H1 (cell line): ENCODE measurements at regions not wholly inside any gene's neighbourhood (a gene's known extent, or its start where the extent isn't known, plus 50 kb on each side); places are given as distances from the start of the nearest gene placed in this dataset.

ENCODE experiments used
- CTCF ChIA-PET: fragments of 300-600 bp; sonication (Branson Sonifier 250); formaldehyde crosslinking; loops from one replicate; lab custom pipeline; 2021; ENCODE audit not compliant: partially characterized antibody; lab: Charles Lee
- POLR2A ChIA-PET: fragments of 300-600 bp; sonication (Branson Sonifier 250); formaldehyde crosslinking; loops from one replicate; lab custom pipeline; 2021; ENCODE audit warnings: inconsistent platforms; ENCODE audit not compliant: partially characterized antibody; lab: Charles Lee
- DNase-seq, 2 experiments: peaks; one replicate each; pipeline versions ENCODE4 v3.0.0 to v3.0.0-alpha.2; 2010 to 2022; ENCODE audit warnings: low spot score in 2 of 2, low read depth in 1 of 2, mixed read lengths in 1 of 2
- FAIRE-seq: peaks from 2 replicates; lab custom pipeline; 2011; peaks lifted over from hg19 to GRCh38; lab: Jason Lieb, UNC
- H2AFZ ChIP-seq: 2 replicates; pipeline ENCODE4 v1.8.1; 2012; ENCODE audit warnings: low read length, inconsistent platforms
- H2AK5ac ChIP-seq: 2 replicates; pipeline ENCODE4 v1.6.1; 2013; ENCODE audit warnings: low read depth, low read length
- H2BK120ac ChIP-seq: replicated peaks from 2 replicates; pipeline ENCODE3; 2013; ENCODE audit warnings: low read depth, low read length, inconsistent platforms
- H2BK12ac ChIP-seq: 2 replicates; pipeline ENCODE4 v1.6.1; 2013; ENCODE audit warnings: low read depth, low read length
- H2BK15ac ChIP-seq: 2 replicates; pipeline ENCODE4 v1.6.1; 2013; ENCODE audit warnings: low read length
- H2BK20ac ChIP-seq: 2 replicates; pipeline ENCODE4 v1.6.1; 2013; ENCODE audit warnings: low read length
- H2BK5ac ChIP-seq: 2 replicates; pipeline ENCODE4 v1.6.1; 2013; ENCODE audit warnings: low read depth, low read length
- H3K14ac ChIP-seq: 2 replicates; pipeline ENCODE4 v1.6.1; 2013; ENCODE audit warnings: inconsistent platforms; ENCODE audit not compliant: insufficient read length
- H3K18ac ChIP-seq: 2 replicates; pipeline ENCODE4 v1.6.1; 2013; ENCODE audit warnings: low read length; ENCODE audit errors: extremely low read depth
- H3K23ac ChIP-seq: 2 replicates; pipeline ENCODE4 v1.6.1; 2013; ENCODE audit warnings: inconsistent platforms; ENCODE audit not compliant: insufficient read length
- H3K23me2 ChIP-seq: 2 replicates; pipeline ENCODE4 v1.6.1; 2013; ENCODE audit warnings: low read depth, low read length
- H3K27ac ChIP-seq: 2 replicates; pipeline ENCODE4 v1.6.1; 2011; ENCODE audit warnings: low read depth, low read length, inconsistent platforms
- H3K27me3 ChIP-seq, 4 experiments: replicated peaks in 1 of 4; 1 replicate in 1 of 4; 2 replicates in 3 of 4; pipeline versions ENCODE4 v1.6.1 to v1.8.1; 2011 to 2013; ENCODE audit warnings: low read length in 3 of 4, mild to moderate bottlenecking in 3 of 4, inconsistent platforms in 2 of 4, mixed read lengths in 2 of 4, moderate library complexity in 1 of 4; ENCODE audit not compliant: control insufficient read depth in 3 of 4, insufficient read depth in 3 of 4; ENCODE audit errors: extremely low read depth in 1 of 4
- H3K36me3 ChIP-seq, 4 experiments: 2 replicates each; pipeline versions ENCODE4 v1.6.1 to v1.8.1; 2011 to 2013; ENCODE audit warnings: mild to moderate bottlenecking in 4 of 4, low read length in 3 of 4, moderate library complexity in 2 of 4, control low read depth in 1 of 4, inconsistent platforms in 1 of 4; ENCODE audit not compliant: insufficient read depth in 4 of 4, control insufficient read depth in 2 of 4
- H3K4ac ChIP-seq: replicated peaks from 2 replicates; pipeline ENCODE3; 2013; ENCODE audit warnings: low read length, low read depth, mixed read lengths, inconsistent platforms; ENCODE audit not compliant: insufficient read length
- H3K4me1 ChIP-seq, 4 experiments: replicated peaks in 1 of 4; 1 replicate in 1 of 4; 2 replicates in 3 of 4; pipeline versions ENCODE4 v1.6.1 to v1.8.1; 2011 to 2013; ENCODE audit warnings: low read length in 3 of 4, inconsistent platforms in 2 of 4, mixed read lengths in 1 of 4; ENCODE audit not compliant: insufficient read depth in 4 of 4, control insufficient read depth in 3 of 4
- H3K4me2 ChIP-seq, 2 experiments: 2 replicates each; pipeline versions ENCODE4 v1.6.1 to v1.8.1; 2011 to 2013; ENCODE audit warnings: low read depth in 2 of 2, low read length in 2 of 2, control low read depth in 1 of 2, inconsistent platforms in 1 of 2, mild to moderate bottlenecking in 1 of 2; ENCODE audit not compliant: insufficient read depth in 1 of 2
- H3K4me3 ChIP-seq, 4 experiments: fragments of 200-600, 300-600 bp in 1 of 4; sonication (generic), shearing (Covaris generic), sonication (Bioruptor Twin) in 1 of 4; 2 replicates each; pipeline versions ENCODE4 v1.5.1 to v1.8.1; 2011 to 2016; ENCODE audit warnings: low read length in 4 of 4, low read depth in 3 of 4, control low read depth in 2 of 4, inconsistent platforms in 2 of 4, mild to moderate bottlenecking in 2 of 4, mixed read lengths in 1 of 4, moderate library complexity in 1 of 4; ENCODE audit not compliant: insufficient read depth in 2 of 4; ENCODE audit errors: extremely low read depth in 1 of 4
- H3K56ac ChIP-seq: replicated peaks from 2 replicates; pipeline ENCODE3; 2013; ENCODE audit warnings: low read depth, mild to moderate bottlenecking, mixed read lengths, low read length, inconsistent platforms; ENCODE audit not compliant: insufficient read length
- H3K79me1 ChIP-seq: 2 replicates; pipeline ENCODE4 v1.6.1; 2013; ENCODE audit warnings: low read depth, low read length, control low read depth
- H3K79me2 ChIP-seq, 2 experiments: 2 replicates each; pipeline versions ENCODE4 v1.6.1 to v1.8.1; 2012 to 2013; ENCODE audit warnings: low read length in 2 of 2, mild to moderate bottlenecking in 2 of 2, inconsistent platforms in 1 of 2; ENCODE audit not compliant: insufficient read depth in 2 of 2, control insufficient read depth in 1 of 2
- H3K9ac ChIP-seq, 4 experiments: replicated peaks in 1 of 4; 1 replicate in 1 of 4; 2 replicates in 3 of 4; pipeline versions ENCODE4 v1.6.1 to v1.8.1; 2011 to 2013; ENCODE audit warnings: low read depth in 3 of 4, low read length in 3 of 4, control low read depth in 2 of 4, mild to moderate bottlenecking in 2 of 4, moderate library complexity in 2 of 4, inconsistent platforms in 1 of 4; ENCODE audit errors: extremely low read depth in 1 of 4
- H3K9me3 ChIP-seq, 2 experiments: 2 replicates each; pipeline versions ENCODE4 v1.6.1 to v1.8.1; 2012 to 2013; ENCODE audit warnings: mild to moderate bottlenecking in 2 of 2, moderate library complexity in 2 of 2, control low read depth in 1 of 2, inconsistent platforms in 1 of 2, low read depth in 1 of 2, low read length in 1 of 2, mixed read lengths in 1 of 2; ENCODE audit not compliant: insufficient read depth in 2 of 2
- H4K20me1 ChIP-seq, 2 experiments: replicated peaks in 1 of 2; 2 replicates each; pipeline versions ENCODE3 to v1.8.1; 2011 to 2013; ENCODE audit warnings: inconsistent platforms in 2 of 2, low read length in 2 of 2, mild to moderate bottlenecking in 1 of 2; ENCODE audit not compliant: insufficient read depth in 2 of 2, control insufficient read depth in 1 of 2
- H4K5ac ChIP-seq: 2 replicates; pipeline ENCODE4 v1.6.1; 2013; ENCODE audit warnings: low read length, low read depth, mixed read lengths, inconsistent platforms; ENCODE audit not compliant: insufficient read length
- H4K8ac ChIP-seq: 2 replicates; pipeline ENCODE4 v1.8.0; 2013; ENCODE audit warnings: mild to moderate bottlenecking, moderate library complexity, low read length, inconsistent platforms; ENCODE audit not compliant: insufficient read depth; ENCODE audit errors: extremely low read depth
- H4K91ac ChIP-seq: replicated peaks from 2 replicates; pipeline ENCODE3; 2013; ENCODE audit warnings: low read length, mixed read lengths, inconsistent platforms; ENCODE audit not compliant: insufficient read length
- CHD1 ChIP-seq: IDR thresholded peaks from 2 replicates; pipeline ENCODE4 v1.6.1; 2012; ENCODE audit warnings: low read depth, low read length, improper control_type of control experiment
- CTCF ChIP-seq, 3 experiments: IDR thresholded peaks; 1 replicate in 2 of 3; 2 replicates in 1 of 3; pipeline versions ENCODE4 v1.5.1 to v1.6.1; 2011; ENCODE audit warnings: low read length in 3 of 3, mild to moderate bottlenecking in 3 of 3, inconsistent platforms in 2 of 3, low read depth in 1 of 3, moderate library complexity in 1 of 3; ENCODE audit not compliant: insufficient read depth in 1 of 3; ENCODE audit errors: control extremely low read depth in 1 of 3
- E2F6 ChIP-seq: IDR thresholded peaks from 2 replicates; pipeline ENCODE4 v1.6.1; 2012; ENCODE audit warnings: inconsistent platforms
- JUND ChIP-seq: IDR thresholded peaks from 2 replicates; pipeline ENCODE4 v1.6.1; 2011; ENCODE audit warnings: mild to moderate bottlenecking, improper control_type of control experiment, low read length
- KDM1A ChIP-seq: fragments of 200-600, 300-600 bp; sonication (generic); IDR thresholded peaks from 2 replicates; pipeline ENCODE4 v1.7.1; 2016; ENCODE audit warnings: mild to moderate bottlenecking, low read length, borderline replicate concordance
- MAX ChIP-seq: IDR thresholded peaks from 2 replicates; pipeline ENCODE4 v1.6.1; 2012; ENCODE audit warnings: inconsistent platforms
- NANOG ChIP-seq: IDR thresholded peaks from 2 replicates; pipeline ENCODE4 v1.6.1; 2011; ENCODE audit warnings: low read length, low read depth, mild to moderate bottlenecking, inconsistent platforms; ENCODE audit not compliant: insufficient read depth, poor library complexity, severe bottlenecking
- RBBP5 ChIP-seq: IDR thresholded peaks from 2 replicates; pipeline ENCODE4 v1.7.1; 2012; ENCODE audit warnings: low read depth, mild to moderate bottlenecking, inconsistent platforms, low read length, moderate library complexity, borderline replicate concordance
- SIN3A ChIP-seq, 2 experiments: IDR thresholded peaks in 1 of 2; conservative IDR thresholded peaks in 1 of 2; 2 replicates each; pipeline ENCODE4 v1.6.1; 2011 to 2012; ENCODE audit warnings: low read length in 2 of 2, improper control_type of control experiment in 1 of 2, low read depth in 1 of 2, mild to moderate bottlenecking in 1 of 2
- TCF12 ChIP-seq: IDR thresholded peaks from 2 replicates; pipeline ENCODE4 v1.6.1; 2011; ENCODE audit warnings: low read depth, mild to moderate bottlenecking, low read length
- WGBS, 2 experiments: shearing (Covaris generic) in 1 of 2; methylation state at CpG; one replicate each; pipeline versions ENCODE4 v1.1.6 to v1.1.7; 2013 to 2015; ENCODE audit warnings: low lambda C conversion rate in 2 of 2, mixed read lengths in 2 of 2, inconsistent platforms in 1 of 2, low coverage in 1 of 2, missing lambda C conversion rate in 1 of 2; ENCODE audit not compliant: insufficient replicate concordance in 2 of 2, insufficient coverage in 1 of 2, insufficient read length in 1 of 2; ENCODE audit errors: extremely low coverage in 1 of 2, missing lambda C conversion rate in 1 of 2; 5-methylcytosine and 5-hydroxymethylcytosine counted together

GRCh38 chr1:58312461-58312860 is 234.1 kb downstream of the OMA1 start:
- TF ChIP-seq CTCF (IDR thresholded peaks at IDR 0.05; ENCODE audit: control extremely low read depth in 1 of 3, insufficient read depth in 1 of 3, low read depth in 1 of 3, low read length in 3 of 3) (no peak), NANOG (no peak), MAX (no peak), E2F6 (no peak), RBBP5 (no peak), CHD1 (no peak), SIN3A (conservative IDR thresholded peaks at IDR 0.05 in 1 of 2, IDR thresholded peaks at IDR 0.05 in 1 of 2; ENCODE audit: low read depth in 1 of 2, low read length in 2 of 2) (no peak), TCF12 (no peak), JUND (no peak), KDM1A (no peak)
- Histone ChIP-seq H3K18ac (no peak overlapping the region), H2BK20ac (no peak overlapping the region), H3K4ac (no peak overlapping the region), H2AK5ac (no peak overlapping the region), H3K4me1 (peaks cover 4 to 12% (median 7%) of the 10 kb centered on the region in 4 experiments; a peak in 4 of 7 replicates), H3K9ac (no peak overlapping the region), H3K9me3 (no peaks in the 10 kb centered on the region), H2BK5ac (no peak overlapping the region), H3K4me2 (no peak overlapping the region), H3K14ac (no peak overlapping the region), H3K4me3 (no peak overlapping the region), H3K79me1 (no peaks in the 10 kb centered on the region), H4K91ac (no peak overlapping the region), H3K23me2 (no peaks in the 10 kb centered on the region), H2BK12ac (no peak overlapping the region), H2BK120ac (no peak overlapping the region), H3K27ac (no peak overlapping the region), H2BK15ac (no peak overlapping the region), H3K23ac (no peak overlapping the region), H4K8ac (no peak overlapping the region), H3K79me2 (no peaks in the 10 kb centered on the region), H4K5ac (no peak overlapping the region), H3K27me3 (no peaks in the 10 kb centered on the region), H2AFZ (no peak overlapping the region), H3K36me3 (no peaks in the 10 kb centered on the region), H4K20me1 (no peaks in the 10 kb centered on the region), H3K56ac (no peak overlapping the region)
- FAIRE-seq, result no peak
- ChIA-PET POLR2A (no interaction called here), CTCF (interaction anchor here (0.6 to 0.8 kb wide), 2 partner anchors 10 to 57 kb away, joined by 3 read pairs; no protein-coding TSS in a partner anchor)
- WGBS, 2 experiments, result 81% methylated on average over 4 of the region's 4 CpGs; no CpG with 5 or more reads in 1 of the 2 experiments
- no peak for DNase-seq
